ENCODE measurements at regions not wholly inside any gene's neighbourhood (a gene's known extent, or its start where the extent isn't known, plus 50 kb on each side); places are given as distances from the start of the nearest gene placed in this dataset.
"Not testable (repeated sequence)": the region's sequence is repeated elsewhere in the genome, so short reads cannot be mapped to it uniquely, and the experiment has no call there.

DNA sequence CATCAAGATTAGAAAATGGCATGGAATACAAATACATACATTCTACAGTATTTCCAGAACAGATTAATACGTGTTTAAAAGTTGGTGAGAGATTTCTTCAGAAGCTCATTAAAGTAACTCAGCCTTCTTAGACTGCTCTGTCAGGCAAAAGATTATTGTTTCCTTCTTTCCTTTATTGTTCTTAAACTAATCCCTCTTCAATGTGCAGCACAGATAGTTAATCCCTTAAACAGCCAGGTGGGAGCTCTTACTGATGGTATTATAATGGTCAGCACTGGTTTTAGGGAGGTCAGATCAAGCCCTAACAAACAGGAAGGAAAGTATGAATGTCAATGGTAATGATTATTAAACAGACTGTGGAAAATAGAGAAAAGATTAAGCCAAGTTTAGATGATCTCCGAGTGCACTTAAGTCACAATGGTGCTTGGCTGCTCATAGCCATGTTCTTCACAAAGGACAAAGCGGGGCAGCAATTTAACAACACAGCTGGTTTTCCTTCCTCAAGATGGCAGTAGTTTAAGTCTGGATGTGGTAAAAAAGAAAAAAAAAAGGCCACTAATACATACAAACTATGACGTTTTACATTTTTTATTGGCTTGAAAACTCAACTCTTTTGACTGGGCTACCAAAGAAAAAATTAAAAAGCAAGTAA lies 992.6 kb downstream of the PCDH9 start:
- Histone ChIP-seq H3K27ac (replicated peaks in 1 of 4) (no peak overlapping the region), H3K4me1 (no peaks in the 10 kb centered on the region), H3K27me3 (no peaks in the 10 kb centered on the region), H3K36me3 (no peaks in the 10 kb centered on the region), H3K9me3 (no peaks in the 10 kb centered on the region), H3K4me3 (no peak overlapping the region)
- no peak for DNase-seq (ENCODE audit: extremely low spot score)
- 79% methylated on average over 4 of the region's 4 CpGs for WGBS
- intact Hi-C loops (cut with DNase I): no loop called here
- TF ChIP-seq, protein P1, sequence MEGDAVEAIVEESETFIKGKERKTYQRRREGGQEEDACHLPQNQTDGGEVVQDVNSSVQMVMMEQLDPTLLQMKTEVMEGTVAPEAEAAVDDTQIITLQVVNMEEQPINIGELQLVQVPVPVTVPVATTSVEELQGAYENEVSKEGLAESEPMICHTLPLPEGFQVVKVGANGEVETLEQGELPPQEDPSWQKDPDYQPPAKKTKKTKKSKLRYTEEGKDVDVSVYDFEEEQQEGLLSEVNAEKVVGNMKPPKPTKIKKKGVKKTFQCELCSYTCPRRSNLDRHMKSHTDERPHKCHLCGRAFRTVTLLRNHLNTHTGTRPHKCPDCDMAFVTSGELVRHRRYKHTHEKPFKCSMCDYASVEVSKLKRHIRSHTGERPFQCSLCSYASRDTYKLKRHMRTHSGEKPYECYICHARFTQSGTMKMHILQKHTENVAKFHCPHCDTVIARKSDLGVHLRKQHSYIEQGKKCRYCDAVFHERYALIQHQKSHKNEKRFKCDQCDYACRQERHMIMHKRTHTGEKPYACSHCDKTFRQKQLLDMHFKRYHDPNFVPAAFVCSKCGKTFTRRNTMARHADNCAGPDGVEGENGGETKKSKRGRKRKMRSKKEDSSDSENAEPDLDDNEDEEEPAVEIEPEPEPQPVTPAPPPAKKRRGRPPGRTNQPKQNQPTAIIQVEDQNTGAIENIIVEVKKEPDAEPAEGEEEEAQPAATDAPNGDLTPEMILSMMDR (IDR thresholded peaks at IDR 0.05): no peak
- no peak for TF ChIP-seq POLR2AphosphoS5 (IDR thresholded peaks at IDR 0.05)
- no peak for TF ChIP-seq EP300 (IDR thresholded peaks at IDR 0.05)
- TF ChIP-seq POLR2A (IDR thresholded peaks at IDR 0.05; ENCODE audit: low read depth): no peak

DNA sequence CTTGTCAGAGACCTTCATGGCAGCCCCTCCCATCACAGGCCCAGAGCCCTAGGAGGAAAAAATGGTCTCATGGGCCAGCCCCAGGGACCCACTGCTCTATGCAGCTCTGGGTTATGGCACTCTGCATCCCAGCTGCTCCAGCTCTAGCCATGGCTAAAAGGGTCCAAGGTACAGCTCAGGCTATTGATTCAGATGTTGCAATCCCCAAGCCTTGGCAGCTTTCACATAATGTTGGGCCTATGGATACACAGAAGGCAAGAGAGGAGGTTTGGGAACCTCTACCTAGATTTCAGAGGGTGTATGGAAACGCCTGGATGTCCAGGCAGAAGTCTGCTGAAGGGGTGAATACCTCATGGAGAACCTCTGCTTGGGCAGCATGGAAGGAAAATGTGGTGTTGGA lies 996.0 kb downstream of the PCDH9 start:
- DNase-seq (ENCODE audit: extremely low spot score): no peak
- no peak overlapping the region for H3K27ac ChIP-seq (replicated peaks in 1 of 4)
- no peak for TF ChIP-seq EP300 (IDR thresholded peaks at IDR 0.05)
- TF ChIP-seq, protein P1 (IDR thresholded peaks at IDR 0.05): no peak
- TF ChIP-seq POLR2AphosphoS5 (IDR thresholded peaks at IDR 0.05): no peak
- no peak for TF ChIP-seq POLR2A (IDR thresholded peaks at IDR 0.05; ENCODE audit: low read depth)
- no peaks in the 10 kb centered on the region for H3K4me1 ChIP-seq
- H3K9me3 ChIP-seq: no peaks in the 10 kb centered on the region
- no peaks in the 10 kb centered on the region for H3K36me3 ChIP-seq
- H3K4me3 ChIP-seq: no peak overlapping the region
- no CpG with 5 or more reads among the region's 1 CpG for WGBS
- no peaks in the 10 kb centered on the region for H3K27me3 ChIP-seq
- intact Hi-C loops (cut with DNase I): no loop called here

DNA sequence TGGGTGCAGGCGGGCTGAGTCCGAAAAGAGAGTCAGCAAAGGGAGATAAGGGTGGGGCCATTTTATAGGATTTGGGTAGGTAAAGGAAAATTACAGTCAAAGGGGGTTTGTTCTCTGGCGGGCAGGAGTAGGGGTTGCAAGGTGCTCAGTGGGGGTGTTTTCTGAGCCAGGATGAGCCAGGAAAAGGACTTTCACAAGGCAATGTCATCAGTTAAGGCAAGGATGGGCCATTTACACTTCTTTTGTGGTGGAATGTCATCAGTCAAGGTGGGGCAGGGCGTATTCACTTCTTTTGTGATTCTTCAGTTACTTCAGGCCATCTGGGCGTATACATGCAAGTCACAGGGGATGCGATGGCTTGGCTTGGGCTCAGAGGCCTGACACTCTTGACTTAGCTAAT lies 998.2 kb downstream of the PCDH9 start:
- H3K9me3 ChIP-seq; H3K4me1 ChIP-seq; H3K27ac ChIP-seq (replicated peaks in 1 of 4); intact Hi-C loops (cut with DNase I); H3K4me3 ChIP-seq; DNase-seq (ENCODE audit: extremely low spot score); H3K27me3 ChIP-seq; H3K36me3 ChIP-seq: not testable (repeated sequence)
- WGBS: 88% methylated on average over 6 of the region's 6 CpGs

DNA sequence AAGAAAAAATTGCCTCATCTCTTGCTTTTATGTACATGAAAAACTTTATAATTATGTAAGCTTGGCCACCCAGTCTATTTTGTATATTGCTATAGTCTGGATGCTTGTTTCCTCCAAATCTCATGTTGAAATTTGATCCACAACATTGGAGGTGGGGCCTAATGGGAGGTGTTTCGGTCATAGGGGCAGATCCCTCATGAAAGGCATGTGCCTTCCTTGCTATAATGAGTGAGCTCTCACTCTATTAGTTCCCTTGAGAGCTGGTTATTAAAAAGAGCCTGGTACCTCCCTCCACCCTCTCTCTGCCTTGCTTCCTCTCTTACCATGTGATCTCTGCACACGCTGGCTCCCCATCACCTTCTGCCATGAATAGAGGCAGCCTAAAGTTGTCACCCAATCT lies 1005.1 kb downstream of the PCDH9 start:
- H3K27ac ChIP-seq (replicated peaks in 1 of 4): no peak overlapping the region
- no peaks in the 10 kb centered on the region for H3K4me1 ChIP-seq
- no peak for TF ChIP-seq EP300 (IDR thresholded peaks at IDR 0.05)
- no peak for TF ChIP-seq POLR2AphosphoS5 (IDR thresholded peaks at IDR 0.05)
- no peak for TF ChIP-seq POLR2A (IDR thresholded peaks at IDR 0.05; ENCODE audit: low read depth)
- TF ChIP-seq, protein P1 (IDR thresholded peaks at IDR 0.05): no peak
- H3K27me3 ChIP-seq: no peaks in the 10 kb centered on the region
- intact Hi-C loops (cut with DNase I): no loop called here
- H3K4me3 ChIP-seq: no peak overlapping the region
- 91% methylated on average over 2 of the region's 2 CpGs for WGBS
- H3K9me3 ChIP-seq: no peaks in the 10 kb centered on the region
- H3K36me3 ChIP-seq: no peaks in the 10 kb centered on the region
- no peak for DNase-seq (ENCODE audit: extremely low spot score)

DNA sequence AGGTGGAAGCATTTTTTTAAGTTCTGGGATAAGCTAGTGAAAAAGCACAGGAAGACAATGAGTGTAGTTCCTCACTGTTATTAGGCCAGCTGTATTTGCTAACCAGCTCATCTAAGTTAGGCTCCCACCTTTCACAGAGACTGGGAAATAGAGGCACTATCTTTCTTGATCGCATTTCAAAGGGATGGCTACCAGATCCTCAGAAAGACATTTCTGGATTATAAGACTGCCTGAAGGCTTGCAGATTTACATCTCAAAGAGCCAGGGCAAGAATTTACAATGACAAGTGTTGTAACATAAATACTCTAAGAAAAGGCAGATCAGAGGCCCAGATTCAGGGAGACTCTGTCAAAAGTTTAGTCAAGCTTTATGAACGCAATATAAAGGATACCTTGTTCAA lies 1005.5 kb downstream of the PCDH9 start:
- Histone ChIP-seq H3K9me3 (no peaks in the 10 kb centered on the region), H3K4me3 (no peak overlapping the region), H3K36me3 (no peaks in the 10 kb centered on the region), H3K4me1 (no peaks in the 10 kb centered on the region), H3K27ac (replicated peaks in 1 of 4) (no peak overlapping the region), H3K27me3 (no peaks in the 10 kb centered on the region)
- intact Hi-C loops (cut with DNase I): no loop called here
- DNase-seq (ENCODE audit: extremely low spot score): no peak
- TF ChIP-seq EP300 (IDR thresholded peaks at IDR 0.05) (no peak), POLR2AphosphoS5 (IDR thresholded peaks at IDR 0.05) (no peak)
- WGBS: 92% methylated on average over 2 of the region's 2 CpGs

DNA sequence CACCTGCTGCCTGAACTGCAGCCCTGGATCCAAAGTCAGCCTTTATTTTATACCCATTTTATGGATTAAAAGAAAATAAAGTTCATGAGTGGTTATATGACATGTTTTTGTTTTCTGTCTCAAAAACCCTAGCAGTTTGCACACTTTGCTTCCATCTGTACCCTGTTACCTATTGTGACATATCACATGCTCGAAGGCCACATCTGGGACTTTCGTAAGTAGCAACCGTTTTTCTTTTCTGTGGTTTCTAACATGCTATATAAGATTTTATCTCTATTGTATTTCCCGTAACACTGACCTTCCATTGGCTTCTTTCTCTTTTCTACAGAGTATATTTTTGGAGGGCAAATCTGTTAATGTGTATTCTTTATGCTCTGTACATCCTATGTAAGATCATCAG lies 1007.2 kb downstream of the PCDH9 start:
- DNase-seq (ENCODE audit: extremely low spot score): no peak
- H3K4me3 ChIP-seq: no peak overlapping the region
- H3K27me3 ChIP-seq: no peaks in the 10 kb centered on the region
- H3K27ac ChIP-seq (replicated peaks in 1 of 4): no peak overlapping the region
- TF ChIP-seq POLR2AphosphoS5 (IDR thresholded peaks at IDR 0.05) (no peak), POLR2A (IDR thresholded peaks at IDR 0.05; ENCODE audit: low read depth) (no peak), EP300 (IDR thresholded peaks at IDR 0.05) (no peak)
- TF ChIP-seq, protein P1 (IDR thresholded peaks at IDR 0.05): no peak
- H3K4me1 ChIP-seq: no peaks in the 10 kb centered on the region
- intact Hi-C loops (cut with DNase I): no loop called here
- no peaks in the 10 kb centered on the region for H3K36me3 ChIP-seq
- H3K9me3 ChIP-seq: no peaks in the 10 kb centered on the region
- 86% methylated on average over 4 of the region's 4 CpGs for WGBS

All from esophagus muscularis mucosa (tissue), 4 donors.